ENCODE measurements at regions not wholly inside any gene's neighbourhood (a gene's known extent, or its start where the extent isn't known, plus 50 kb on each side); places are given as distances from the start of the nearest gene placed in this dataset.

- no peak overlapping the region for H3K27ac Mint-ChIP-seq
- H3K27me3 Mint-ChIP-seq (ENCODE audit: low read depth), result no peaks in the 10 kb centered on the region
- TF ChIP-seq CTCF (IDR thresholded peaks at IDR 0.05; ENCODE audit: unreplicated experiment in 3 of 3), result no peak
- H3K4me3 Mint-ChIP-seq, result no peak overlapping the region
- H3K36me3 Mint-ChIP-seq (ENCODE audit: low read depth), result no peaks in the 10 kb centered on the region
- H3K4me1 Mint-ChIP-seq, result peaks cover 9% of the 10 kb centered on the region
- no peaks in the 10 kb centered on the region for H3K9me3 Mint-ChIP-seq
These were observed 631.3 kb downstream of the EFNB2 start for GRCh38 chr13:105904034-105904742.

GRCh38 chr13:105902396-105902795 lies 633.1 kb downstream of the EFNB2 start:
- H3K9me3 Mint-ChIP-seq, result peaks cover 5% of the 10 kb centered on the region
- no peak overlapping the region for H3K27ac Mint-ChIP-seq
- no peaks in the 10 kb centered on the region for H3K27me3 Mint-ChIP-seq (ENCODE audit: low read depth)
- peaks cover 9% of the 10 kb centered on the region for H3K4me1 Mint-ChIP-seq
- no peaks in the 10 kb centered on the region for H3K36me3 Mint-ChIP-seq (ENCODE audit: low read depth)
- no peak for TF ChIP-seq CTCF (IDR thresholded peaks at IDR 0.05; ENCODE audit: unreplicated experiment in 3 of 3)
- H3K4me3 Mint-ChIP-seq, result no peak overlapping the region

DNA sequence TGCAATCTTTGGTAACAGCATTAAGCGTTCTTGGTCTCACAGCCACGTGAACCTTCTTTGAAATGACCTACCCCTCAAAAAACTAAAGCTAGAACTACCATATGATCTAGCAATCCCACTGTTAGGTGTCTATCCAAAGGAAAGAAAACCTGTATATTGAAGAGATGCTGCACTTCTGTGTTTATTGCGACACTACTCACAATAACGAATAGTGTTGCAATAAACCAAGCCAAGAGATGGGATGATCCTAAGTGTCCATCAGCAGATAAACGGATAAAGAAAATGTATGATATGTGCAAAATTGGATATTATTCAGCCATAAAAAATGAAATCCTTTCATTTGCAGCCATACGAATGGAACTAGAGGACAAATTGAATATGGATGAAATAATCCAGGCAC lies 637.9 kb downstream of the EFNB2 start:
- Mint-ChIP-seq H3K4me1 (peaks cover 5% of the 10 kb centered on the region), H3K9me3 (peaks cover 5% of the 10 kb centered on the region), H3K27me3 (ENCODE audit: low read depth) (no peaks in the 10 kb centered on the region), H3K36me3 (ENCODE audit: low read depth) (no peaks in the 10 kb centered on the region), H3K4me3 (no peak overlapping the region), H3K27ac (no peak overlapping the region)
- no peak for TF ChIP-seq CTCF (IDR thresholded peaks at IDR 0.05; ENCODE audit: unreplicated experiment in 3 of 3)

DNA sequence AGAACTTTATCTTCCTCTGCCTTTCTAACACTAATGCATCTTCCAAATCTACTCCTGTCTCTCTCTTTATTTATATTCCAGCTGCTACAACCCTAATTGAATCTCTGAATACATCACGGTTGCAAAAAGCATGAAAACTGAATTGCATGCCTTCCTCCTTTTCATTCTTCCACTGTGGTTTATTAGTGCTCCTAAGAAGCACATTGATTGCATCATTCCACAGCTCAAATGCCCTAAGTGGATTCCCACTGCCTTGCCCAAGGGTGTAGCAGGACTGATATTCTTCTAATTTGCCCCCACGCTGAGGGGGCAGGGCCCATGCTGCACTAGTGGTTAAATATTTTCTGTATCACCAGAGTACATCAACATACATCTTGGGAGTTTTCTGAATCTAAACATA lies 640.8 kb downstream of the EFNB2 start:
- Mint-ChIP-seq H3K27me3 (ENCODE audit: low read depth) (no peaks in the 10 kb centered on the region), H3K9me3 (peaks cover 5% of the 10 kb centered on the region), H3K4me1 (peaks cover 5% of the 10 kb centered on the region), H3K4me3 (no peak overlapping the region), H3K27ac (no peak overlapping the region), H3K36me3 (ENCODE audit: low read depth) (no peaks in the 10 kb centered on the region)
- no peak for TF ChIP-seq CTCF (IDR thresholded peaks at IDR 0.05; ENCODE audit: unreplicated experiment in 3 of 3)

- H3K27me3 Mint-ChIP-seq (ENCODE audit: low read depth), result peaks cover 4% of the 10 kb centered on the region
- no peak for TF ChIP-seq CTCF (IDR thresholded peaks at IDR 0.05; ENCODE audit: unreplicated experiment in 3 of 3)
- H3K36me3 Mint-ChIP-seq (ENCODE audit: low read depth), result peaks cover 4% of the 10 kb centered on the region
- no peak overlapping the region for H3K27ac Mint-ChIP-seq
- H3K4me3 Mint-ChIP-seq, result no peak overlapping the region
- peaks cover 19% of the 10 kb centered on the region for H3K9me3 Mint-ChIP-seq
- H3K4me1 Mint-ChIP-seq, result peaks cover 5% of the 10 kb centered on the region
These were observed 645.0 kb downstream of the EFNB2 start for GRCh38 chr13:105890509-105890908.

GRCh38 chr13:105878119-105878700 lies 657.3 kb downstream of the EFNB2 start:
- Mint-ChIP-seq H3K27me3 (ENCODE audit: low read depth) (no peaks in the 10 kb centered on the region), H3K4me3 (no peak overlapping the region), H3K4me1 (no peaks in the 10 kb centered on the region), H3K36me3 (ENCODE audit: low read depth) (no peaks in the 10 kb centered on the region), H3K9me3 (no peaks in the 10 kb centered on the region), H3K27ac (no peak overlapping the region)
- TF ChIP-seq CTCF (IDR thresholded peaks at IDR 0.05; ENCODE audit: unreplicated experiment in 3 of 3), result no peak
